ENCODE measurements at regions not wholly inside any gene's neighbourhood (a gene's known extent, or its start where the extent isn't known, plus 50 kb on each side); places are given as distances from the start of the nearest gene placed in this dataset.

DNA sequence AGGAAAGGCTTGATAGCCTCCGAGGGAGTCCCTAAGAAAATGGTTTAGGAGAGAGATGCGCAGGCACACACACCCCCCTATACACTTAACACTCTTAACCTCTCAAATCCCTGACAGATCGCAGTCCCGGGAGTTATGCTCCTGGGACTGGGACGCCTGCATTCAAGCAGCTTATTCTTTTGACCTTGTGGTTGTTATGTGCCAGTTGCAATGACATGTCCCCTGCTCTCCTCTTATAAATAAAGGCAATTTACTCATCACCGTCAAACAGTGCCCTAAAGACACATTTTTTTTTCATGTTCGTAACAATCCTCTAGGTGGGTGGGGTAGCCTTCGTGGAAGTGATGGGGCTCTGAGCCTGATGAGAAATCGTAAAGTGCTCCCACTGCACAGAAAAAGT is 162.2 kb downstream of the LRRC30 start:
- Histone ChIP-seq H3K4me2 (ENCODE audit: low read length) (no peak overlapping the region), H3K79me2 (no peaks in the 10 kb centered on the region), H2AFZ (no peak overlapping the region), H3K9me3 (ENCODE audit: control insufficient read depth, low read length) (no peaks in the 10 kb centered on the region), H3K9ac (no peak overlapping the region), H3K36me3 (ENCODE audit: control insufficient read depth, insufficient read depth, low read length) (no peaks in the 10 kb centered on the region), H3K27ac (no peak overlapping the region), H3K4me3 (ENCODE audit: low read depth, low read length) (no peak overlapping the region), H3K27me3 (ENCODE audit: control insufficient read depth, insufficient read depth, low read length) (no peaks in the 10 kb centered on the region), H3K4me1 (no peaks in the 10 kb centered on the region)
- TF ChIP-seq, protein P1, sequence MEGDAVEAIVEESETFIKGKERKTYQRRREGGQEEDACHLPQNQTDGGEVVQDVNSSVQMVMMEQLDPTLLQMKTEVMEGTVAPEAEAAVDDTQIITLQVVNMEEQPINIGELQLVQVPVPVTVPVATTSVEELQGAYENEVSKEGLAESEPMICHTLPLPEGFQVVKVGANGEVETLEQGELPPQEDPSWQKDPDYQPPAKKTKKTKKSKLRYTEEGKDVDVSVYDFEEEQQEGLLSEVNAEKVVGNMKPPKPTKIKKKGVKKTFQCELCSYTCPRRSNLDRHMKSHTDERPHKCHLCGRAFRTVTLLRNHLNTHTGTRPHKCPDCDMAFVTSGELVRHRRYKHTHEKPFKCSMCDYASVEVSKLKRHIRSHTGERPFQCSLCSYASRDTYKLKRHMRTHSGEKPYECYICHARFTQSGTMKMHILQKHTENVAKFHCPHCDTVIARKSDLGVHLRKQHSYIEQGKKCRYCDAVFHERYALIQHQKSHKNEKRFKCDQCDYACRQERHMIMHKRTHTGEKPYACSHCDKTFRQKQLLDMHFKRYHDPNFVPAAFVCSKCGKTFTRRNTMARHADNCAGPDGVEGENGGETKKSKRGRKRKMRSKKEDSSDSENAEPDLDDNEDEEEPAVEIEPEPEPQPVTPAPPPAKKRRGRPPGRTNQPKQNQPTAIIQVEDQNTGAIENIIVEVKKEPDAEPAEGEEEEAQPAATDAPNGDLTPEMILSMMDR (IDR thresholded peaks at IDR 0.05), result no peak

GRCh38 chr18:7394050-7394659 is 163.3 kb downstream of the LRRC30 start:
- H2AFZ ChIP-seq, result no peak overlapping the region
- H3K4me3 ChIP-seq (ENCODE audit: low read depth, low read length), result no peak overlapping the region
- no peaks in the 10 kb centered on the region for H3K79me2 ChIP-seq
- no peak overlapping the region for H3K4me2 ChIP-seq (ENCODE audit: low read length)
- H3K4me1 ChIP-seq, result no peaks in the 10 kb centered on the region
- no peak overlapping the region for H3K27ac ChIP-seq
- no peaks in the 10 kb centered on the region for H3K36me3 ChIP-seq (ENCODE audit: control insufficient read depth, insufficient read depth, low read length)
- no peaks in the 10 kb centered on the region for H3K27me3 ChIP-seq (ENCODE audit: control insufficient read depth, insufficient read depth, low read length)
- no peaks in the 10 kb centered on the region for H3K9me3 ChIP-seq (ENCODE audit: control insufficient read depth, low read length)
- TF ChIP-seq, protein P1 (IDR thresholded peaks at IDR 0.05), result no peak
- no peak overlapping the region for H3K9ac ChIP-seq

GRCh38 chr18:7395566-7395965 is 164.7 kb downstream of the LRRC30 start:
- Histone ChIP-seq H3K9me3 (ENCODE audit: control insufficient read depth, low read length) (no peaks in the 10 kb centered on the region), H3K4me1 (no peaks in the 10 kb centered on the region), H3K36me3 (ENCODE audit: control insufficient read depth, insufficient read depth, low read length) (no peaks in the 10 kb centered on the region), H3K27me3 (ENCODE audit: control insufficient read depth, insufficient read depth, low read length) (no peaks in the 10 kb centered on the region), H3K9ac (no peak overlapping the region), H3K27ac (no peak overlapping the region), H3K79me2 (no peaks in the 10 kb centered on the region), H3K4me2 (ENCODE audit: low read length) (no peak overlapping the region), H2AFZ (no peak overlapping the region), H3K4me3 (ENCODE audit: low read depth, low read length) (no peak overlapping the region)
- TF ChIP-seq, protein P1 (IDR thresholded peaks at IDR 0.05), result no peak

GRCh38 chr18:7413906-7414305 is 153.2 kb upstream of the PTPRM start:
- TF ChIP-seq, protein P1 (IDR thresholded peaks at IDR 0.05), result no peak
- Histone ChIP-seq H3K79me2 (no peaks in the 10 kb centered on the region), H3K4me1 (no peaks in the 10 kb centered on the region), H3K4me3 (ENCODE audit: low read depth, low read length) (no peak overlapping the region), H3K27me3 (ENCODE audit: control insufficient read depth, insufficient read depth, low read length) (no peaks in the 10 kb centered on the region), H2AFZ (no peak overlapping the region), H3K9me3 (ENCODE audit: control insufficient read depth, low read length) (no peaks in the 10 kb centered on the region), H3K4me2 (ENCODE audit: low read length) (no peak overlapping the region), H3K9ac (no peak overlapping the region), H3K36me3 (ENCODE audit: control insufficient read depth, insufficient read depth, low read length) (no peaks in the 10 kb centered on the region), H3K27ac (no peak overlapping the region)

DNA sequence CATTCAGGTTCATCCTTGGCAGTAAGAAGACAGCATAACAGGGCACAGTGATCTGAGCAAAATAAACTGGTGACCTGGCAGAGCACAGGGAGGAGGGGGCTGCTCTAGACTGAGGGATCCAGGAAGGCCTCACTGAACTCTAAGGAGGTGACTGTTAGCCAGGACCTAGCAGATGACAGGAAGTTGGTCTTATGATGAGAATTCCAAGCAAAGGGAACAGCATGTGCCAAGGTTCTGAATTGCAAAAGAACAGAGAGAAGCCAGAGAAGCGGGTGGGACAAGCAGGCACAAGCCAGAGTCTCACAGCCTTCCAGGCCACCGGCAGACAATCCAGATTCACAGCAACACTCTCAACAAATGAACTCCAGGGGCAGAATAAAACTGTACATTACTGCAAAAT is 152.7 kb upstream of the PTPRM start:
- Histone ChIP-seq H3K27ac (no peak overlapping the region), H3K27me3 (ENCODE audit: control insufficient read depth, insufficient read depth, low read length) (no peaks in the 10 kb centered on the region), H3K4me1 (no peaks in the 10 kb centered on the region), H3K36me3 (ENCODE audit: control insufficient read depth, insufficient read depth, low read length) (no peaks in the 10 kb centered on the region), H3K4me2 (ENCODE audit: low read length) (no peak overlapping the region), H2AFZ (no peak overlapping the region), H3K9me3 (ENCODE audit: control insufficient read depth, low read length) (no peaks in the 10 kb centered on the region), H3K9ac (no peak overlapping the region), H3K4me3 (ENCODE audit: low read depth, low read length) (no peak overlapping the region), H3K79me2 (no peaks in the 10 kb centered on the region)
- TF ChIP-seq, protein P1 (IDR thresholded peaks at IDR 0.05), result no peak

All from parathyroid adenoma (tissue), 2 donors.